Breast epithelium (tissue), 3 donors: ENCODE measurements at regions not wholly inside any gene's neighbourhood (a gene's known extent, or its start where the extent isn't known, plus 50 kb on each side); places are given as distances from the start of the nearest gene placed in this dataset.

Experiments
- POLR2A ChIP-seq: fragments of 450-650 bp; IDR thresholded peaks from one replicate; pipeline ENCODE4 v1.6.1; 2016; ENCODE audit warnings: antibody characterized with exemption, mild to moderate bottlenecking, moderate library complexity
- POLR2AphosphoS5 ChIP-seq, 3 donors: sonication (generic); formaldehyde crosslinking; IDR thresholded peaks; one replicate each; pipeline ENCODE4 v1.6.1; 2017; ENCODE audit warnings: antibody characterized with exemption in 3 of 3
- TF ChIP-seq, protein P1 (sequence below), 3 donors: fragments of 450-650 bp; IDR thresholded peaks; one replicate each; pipeline ENCODE4 v1.5.1; 2016 to 2017; ENCODE audit warnings: antibody characterized with exemption in 3 of 3, mild to moderate bottlenecking in 3 of 3, moderate library complexity in 3 of 3

DNA sequence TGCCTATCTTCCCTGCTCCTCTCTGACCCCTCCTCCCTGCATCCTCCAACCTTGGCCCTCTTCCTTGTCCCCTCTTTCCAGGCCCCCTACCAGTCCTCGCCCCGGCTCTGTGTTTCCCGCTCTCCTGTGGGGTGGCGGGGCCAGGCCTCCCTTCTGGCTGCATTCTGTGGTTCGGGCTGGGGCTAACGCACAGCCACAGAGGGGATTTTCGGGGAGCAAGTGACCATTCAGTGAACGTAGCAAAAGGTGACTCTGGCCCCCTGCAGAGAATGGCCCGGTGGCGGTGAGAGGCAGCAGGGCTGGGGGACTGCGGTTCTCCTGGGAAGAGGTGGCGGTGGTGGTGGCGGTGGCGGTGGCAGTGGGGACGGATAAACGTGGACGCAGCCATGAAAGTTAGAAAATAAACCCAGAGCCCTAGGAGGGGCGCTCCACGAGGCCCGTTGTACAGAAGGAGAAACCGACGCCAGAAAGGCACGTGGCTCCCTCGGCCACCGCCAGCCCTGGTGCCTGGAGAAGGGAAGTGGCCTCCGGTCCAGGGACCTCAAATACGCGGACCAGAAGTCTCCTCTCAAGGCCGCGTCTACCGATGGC lies 269.6 kb downstream of the ADGRD1 start:
- TF ChIP-seq, protein P1, sequence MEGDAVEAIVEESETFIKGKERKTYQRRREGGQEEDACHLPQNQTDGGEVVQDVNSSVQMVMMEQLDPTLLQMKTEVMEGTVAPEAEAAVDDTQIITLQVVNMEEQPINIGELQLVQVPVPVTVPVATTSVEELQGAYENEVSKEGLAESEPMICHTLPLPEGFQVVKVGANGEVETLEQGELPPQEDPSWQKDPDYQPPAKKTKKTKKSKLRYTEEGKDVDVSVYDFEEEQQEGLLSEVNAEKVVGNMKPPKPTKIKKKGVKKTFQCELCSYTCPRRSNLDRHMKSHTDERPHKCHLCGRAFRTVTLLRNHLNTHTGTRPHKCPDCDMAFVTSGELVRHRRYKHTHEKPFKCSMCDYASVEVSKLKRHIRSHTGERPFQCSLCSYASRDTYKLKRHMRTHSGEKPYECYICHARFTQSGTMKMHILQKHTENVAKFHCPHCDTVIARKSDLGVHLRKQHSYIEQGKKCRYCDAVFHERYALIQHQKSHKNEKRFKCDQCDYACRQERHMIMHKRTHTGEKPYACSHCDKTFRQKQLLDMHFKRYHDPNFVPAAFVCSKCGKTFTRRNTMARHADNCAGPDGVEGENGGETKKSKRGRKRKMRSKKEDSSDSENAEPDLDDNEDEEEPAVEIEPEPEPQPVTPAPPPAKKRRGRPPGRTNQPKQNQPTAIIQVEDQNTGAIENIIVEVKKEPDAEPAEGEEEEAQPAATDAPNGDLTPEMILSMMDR (IDR thresholded peaks at IDR 0.05), result no peak
- TF ChIP-seq POLR2A (no peak), POLR2AphosphoS5 (IDR thresholded peaks at IDR 0.05) (no peak)
